ENCODE measurements at regions not wholly inside any gene's neighbourhood (a gene's known extent, or its start where the extent isn't known, plus 50 kb on each side); places are given as distances from the start of the nearest gene placed in this dataset.

GRCh38 chr10:10333622-10334021 lies 684.0 kb upstream of the CELF2 start:
- H3K4me1 Mint-ChIP-seq (ENCODE audit: low read depth, unreplicated experiment) = no peaks in the 10 kb centered on the region
- TF ChIP-seq, protein P1, sequence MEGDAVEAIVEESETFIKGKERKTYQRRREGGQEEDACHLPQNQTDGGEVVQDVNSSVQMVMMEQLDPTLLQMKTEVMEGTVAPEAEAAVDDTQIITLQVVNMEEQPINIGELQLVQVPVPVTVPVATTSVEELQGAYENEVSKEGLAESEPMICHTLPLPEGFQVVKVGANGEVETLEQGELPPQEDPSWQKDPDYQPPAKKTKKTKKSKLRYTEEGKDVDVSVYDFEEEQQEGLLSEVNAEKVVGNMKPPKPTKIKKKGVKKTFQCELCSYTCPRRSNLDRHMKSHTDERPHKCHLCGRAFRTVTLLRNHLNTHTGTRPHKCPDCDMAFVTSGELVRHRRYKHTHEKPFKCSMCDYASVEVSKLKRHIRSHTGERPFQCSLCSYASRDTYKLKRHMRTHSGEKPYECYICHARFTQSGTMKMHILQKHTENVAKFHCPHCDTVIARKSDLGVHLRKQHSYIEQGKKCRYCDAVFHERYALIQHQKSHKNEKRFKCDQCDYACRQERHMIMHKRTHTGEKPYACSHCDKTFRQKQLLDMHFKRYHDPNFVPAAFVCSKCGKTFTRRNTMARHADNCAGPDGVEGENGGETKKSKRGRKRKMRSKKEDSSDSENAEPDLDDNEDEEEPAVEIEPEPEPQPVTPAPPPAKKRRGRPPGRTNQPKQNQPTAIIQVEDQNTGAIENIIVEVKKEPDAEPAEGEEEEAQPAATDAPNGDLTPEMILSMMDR (IDR thresholded peaks at IDR 0.05; ENCODE audit: insufficient read depth, low read depth, low read length) = no peak
- no peak for TF ChIP-seq EZH2 (IDR thresholded peaks at IDR 0.05; ENCODE audit: insufficient read depth, low read length)
- H3K4me3 Mint-ChIP-seq (ENCODE audit: unreplicated experiment) = no peak overlapping the region
- no peak overlapping the region for H3K27ac Mint-ChIP-seq (ENCODE audit: unreplicated experiment)
- Histone ChIP-seq H3K4me1 (ENCODE audit: insufficient read depth, low read length) (no peaks in the 10 kb centered on the region), H3K4me2 (ENCODE audit: low read length) (no peak overlapping the region), H4K20me1 (ENCODE audit: insufficient read depth, low read length) (no peaks in the 10 kb centered on the region), H3K36me3 (ENCODE audit: insufficient read depth, low read length) (no peaks in the 10 kb centered on the region), H3K27me3 (ENCODE audit: insufficient read depth, low read length) (no peaks in the 10 kb centered on the region), H3K79me2 (ENCODE audit: insufficient read depth, low read length) (no peaks in the 10 kb centered on the region), H3K4me3 (ENCODE audit: insufficient read depth, low read depth, low read length) (no peak overlapping the region), H2AFZ (ENCODE audit: low read depth, low read length) (no peak overlapping the region), H3K9me3 (ENCODE audit: insufficient read depth, low read depth, low read length) (no peaks in the 10 kb centered on the region), H3K9ac (ENCODE audit: low read length) (no peak overlapping the region), H3K27ac (ENCODE audit: low read depth, low read length) (no peak overlapping the region)
- H3K9me3 Mint-ChIP-seq (ENCODE audit: unreplicated experiment) = no peaks in the 10 kb centered on the region
- DNase-seq (ENCODE audit: low read depth) = no peak
- H3K27me3 Mint-ChIP-seq (ENCODE audit: low read depth, unreplicated experiment) = no peaks in the 10 kb centered on the region
- FAIRE-seq = no peak
- H3K36me3 Mint-ChIP-seq (ENCODE audit: low read depth, unreplicated experiment) = no peaks in the 10 kb centered on the region

- H3K9ac ChIP-seq (ENCODE audit: low read length) = no peak overlapping the region
- Mint-ChIP-seq H3K4me1 (ENCODE audit: low read depth, unreplicated experiment) (no peaks in the 10 kb centered on the region), H3K27ac (ENCODE audit: unreplicated experiment) (no peak overlapping the region), H3K27me3 (ENCODE audit: low read depth, unreplicated experiment) (no peaks in the 10 kb centered on the region), H3K4me3 (ENCODE audit: unreplicated experiment) (no peak overlapping the region), H3K9me3 (ENCODE audit: unreplicated experiment) (no peaks in the 10 kb centered on the region), H3K36me3 (ENCODE audit: low read depth, unreplicated experiment) (no peaks in the 10 kb centered on the region)
- no peak overlapping the region for H3K4me3 ChIP-seq (ENCODE audit: insufficient read depth, low read depth, low read length)
- H2AFZ ChIP-seq (ENCODE audit: low read depth, low read length) = no peak overlapping the region
- H3K4me1 ChIP-seq (ENCODE audit: insufficient read depth, low read length) = no peaks in the 10 kb centered on the region
- H3K9me3 ChIP-seq (ENCODE audit: insufficient read depth, low read depth, low read length) = no peaks in the 10 kb centered on the region
- H3K36me3 ChIP-seq (ENCODE audit: insufficient read depth, low read length) = no peaks in the 10 kb centered on the region
- no peak overlapping the region for H3K4me2 ChIP-seq (ENCODE audit: low read length)
- H3K27me3 ChIP-seq (ENCODE audit: insufficient read depth, low read length) = no peaks in the 10 kb centered on the region
- no peaks in the 10 kb centered on the region for H4K20me1 ChIP-seq (ENCODE audit: insufficient read depth, low read length)
- DNase-seq (ENCODE audit: low read depth) (no peak), FAIRE-seq (no peak)
- TF ChIP-seq, protein P1 (IDR thresholded peaks at IDR 0.05; ENCODE audit: insufficient read depth, low read depth, low read length) = no peak
- no peak for TF ChIP-seq EZH2 (IDR thresholded peaks at IDR 0.05; ENCODE audit: insufficient read depth, low read length)
- no peaks in the 10 kb centered on the region for H3K79me2 ChIP-seq (ENCODE audit: insufficient read depth, low read length)
- H3K27ac ChIP-seq (ENCODE audit: low read depth, low read length) = no peak overlapping the region
Measured at GRCh38 chr10:10338339-10338738, 679.3 kb upstream of the CELF2 start.

GRCh38 chr10:10346390-10347150 lies 671.1 kb upstream of the CELF2 start:
- Mint-ChIP-seq H3K36me3 (ENCODE audit: low read depth, unreplicated experiment) (no peaks in the 10 kb centered on the region), H3K4me3 (ENCODE audit: unreplicated experiment) (no peak overlapping the region), H3K27me3 (ENCODE audit: low read depth, unreplicated experiment) (no peaks in the 10 kb centered on the region), H3K27ac (ENCODE audit: unreplicated experiment) (no peak overlapping the region), H3K9me3 (ENCODE audit: unreplicated experiment) (no peaks in the 10 kb centered on the region), H3K4me1 (ENCODE audit: low read depth, unreplicated experiment) (no peaks in the 10 kb centered on the region)
- Histone ChIP-seq H3K9ac (ENCODE audit: low read length) (no peak overlapping the region), H3K27ac (ENCODE audit: low read depth, low read length) (no peak overlapping the region), H3K79me2 (ENCODE audit: insufficient read depth, low read length) (no peaks in the 10 kb centered on the region), H3K4me3 (ENCODE audit: insufficient read depth, low read depth, low read length) (no peak overlapping the region), H3K4me1 (ENCODE audit: insufficient read depth, low read length) (no peaks in the 10 kb centered on the region), H2AFZ (ENCODE audit: low read depth, low read length) (no peak overlapping the region), H3K36me3 (ENCODE audit: insufficient read depth, low read length) (no peaks in the 10 kb centered on the region), H4K20me1 (ENCODE audit: insufficient read depth, low read length) (no peaks in the 10 kb centered on the region), H3K4me2 (ENCODE audit: low read length) (no peak overlapping the region), H3K9me3 (ENCODE audit: insufficient read depth, low read depth, low read length) (no peaks in the 10 kb centered on the region), H3K27me3 (ENCODE audit: insufficient read depth, low read length) (no peaks in the 10 kb centered on the region)
- no peak for TF ChIP-seq EZH2 (IDR thresholded peaks at IDR 0.05; ENCODE audit: insufficient read depth, low read length)
- TF ChIP-seq, protein P1 (IDR thresholded peaks at IDR 0.05; ENCODE audit: insufficient read depth, low read depth, low read length) = no peak
- FAIRE-seq = no peak
- no peak for DNase-seq (ENCODE audit: low read depth)
